ENCODE measurements at regions not wholly inside any gene's neighbourhood (a gene's known extent, or its start where the extent isn't known, plus 50 kb on each side); places are given as distances from the start of the nearest gene placed in this dataset.
"Not testable (repeated sequence)": the region's sequence is repeated elsewhere in the genome, so short reads cannot be mapped to it uniquely, and the experiment has no call there.

DNA sequence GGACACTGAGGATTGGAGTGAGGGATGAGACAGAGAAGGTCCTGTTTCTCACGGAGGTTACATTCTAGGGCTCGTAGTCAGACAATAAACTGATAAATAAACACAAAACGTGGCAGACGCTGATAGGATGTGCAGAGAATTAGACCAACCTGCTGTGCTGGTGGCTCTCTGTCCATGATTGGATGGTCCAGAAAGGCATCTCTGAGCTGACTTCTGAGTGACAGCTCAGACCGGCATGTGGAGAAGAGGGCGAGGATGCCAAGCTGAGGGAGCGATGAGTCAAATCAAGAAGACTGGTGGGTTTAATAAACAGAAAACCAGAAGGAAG, 132.3 kb upstream of the TAF11L2 start:
- DNase-seq (ENCODE audit: low read depth) = peak; percentile 97

DNA sequence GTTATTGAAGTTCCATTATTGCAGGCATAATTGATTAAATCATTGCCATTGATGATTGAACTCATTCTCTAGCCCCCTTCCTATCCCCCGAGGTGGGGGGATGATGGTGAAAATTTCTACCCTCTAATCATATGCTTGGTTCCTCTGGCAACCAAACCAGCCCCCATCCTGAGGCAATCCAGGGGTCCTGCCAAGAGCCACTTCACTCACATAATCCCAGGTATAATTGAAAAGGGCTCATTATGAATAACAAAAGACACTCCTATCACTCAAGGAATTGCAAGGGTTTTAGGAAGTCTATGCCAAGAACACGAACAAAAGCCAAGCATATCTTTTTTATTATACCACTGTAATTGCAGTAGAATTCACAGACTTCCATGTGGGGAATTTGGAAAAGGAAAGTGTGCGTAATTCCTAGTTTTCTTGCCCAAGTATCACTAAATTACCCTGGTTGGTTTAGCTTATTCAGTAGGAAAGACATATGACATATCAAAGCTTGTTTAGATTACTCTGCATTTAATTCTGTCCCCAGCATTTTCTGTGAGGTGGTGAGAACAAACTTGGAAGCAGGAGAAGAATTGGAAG, 130.7 kb upstream of the TAF11L2 start:
- DNase-seq (ENCODE audit: low read depth) = no peak

DNA sequence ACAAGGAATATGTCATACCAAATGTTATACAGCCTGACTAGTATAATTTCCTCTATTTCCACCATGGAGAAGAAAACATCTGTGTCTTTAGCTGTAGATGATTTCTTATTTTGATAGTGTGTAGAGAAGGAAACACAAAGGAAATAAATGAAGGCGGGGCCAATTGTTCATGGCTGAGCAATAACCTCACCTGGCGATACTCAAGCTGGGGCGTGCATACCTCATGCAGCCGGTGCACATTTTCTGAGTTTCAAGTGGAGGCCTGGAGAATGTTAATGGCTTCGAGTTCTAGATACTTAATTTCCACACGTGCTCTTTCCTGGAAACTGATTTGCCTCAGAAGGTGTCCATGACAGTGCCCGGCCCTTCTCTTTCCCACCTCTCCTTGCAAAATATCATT, 127.4 kb upstream of the TAF11L2 start:
- no peak for DNase-seq (ENCODE audit: low read depth)

DNA sequence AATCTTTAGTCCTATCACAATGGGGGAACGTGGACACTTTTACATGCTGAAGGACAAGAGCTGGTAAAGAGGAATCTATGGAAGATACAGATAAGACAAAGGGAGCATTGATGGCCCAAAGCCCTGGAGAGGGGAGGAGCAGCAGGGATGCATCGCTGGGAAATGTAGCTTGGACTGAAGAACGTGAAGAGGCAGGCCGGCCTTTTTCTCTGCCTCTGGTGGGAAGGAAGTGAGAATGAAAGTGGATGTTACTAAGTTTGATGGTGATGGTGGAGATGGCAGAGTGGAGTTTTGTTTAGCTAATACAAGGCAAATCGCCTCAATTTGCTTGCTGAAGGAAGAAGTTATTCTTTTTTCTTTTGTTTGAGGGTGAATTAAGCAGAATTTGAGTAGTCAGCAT, 124.6 kb upstream of the TAF11L2 start:
- DNase-seq (ENCODE audit: low read depth) = no peak

DNA sequence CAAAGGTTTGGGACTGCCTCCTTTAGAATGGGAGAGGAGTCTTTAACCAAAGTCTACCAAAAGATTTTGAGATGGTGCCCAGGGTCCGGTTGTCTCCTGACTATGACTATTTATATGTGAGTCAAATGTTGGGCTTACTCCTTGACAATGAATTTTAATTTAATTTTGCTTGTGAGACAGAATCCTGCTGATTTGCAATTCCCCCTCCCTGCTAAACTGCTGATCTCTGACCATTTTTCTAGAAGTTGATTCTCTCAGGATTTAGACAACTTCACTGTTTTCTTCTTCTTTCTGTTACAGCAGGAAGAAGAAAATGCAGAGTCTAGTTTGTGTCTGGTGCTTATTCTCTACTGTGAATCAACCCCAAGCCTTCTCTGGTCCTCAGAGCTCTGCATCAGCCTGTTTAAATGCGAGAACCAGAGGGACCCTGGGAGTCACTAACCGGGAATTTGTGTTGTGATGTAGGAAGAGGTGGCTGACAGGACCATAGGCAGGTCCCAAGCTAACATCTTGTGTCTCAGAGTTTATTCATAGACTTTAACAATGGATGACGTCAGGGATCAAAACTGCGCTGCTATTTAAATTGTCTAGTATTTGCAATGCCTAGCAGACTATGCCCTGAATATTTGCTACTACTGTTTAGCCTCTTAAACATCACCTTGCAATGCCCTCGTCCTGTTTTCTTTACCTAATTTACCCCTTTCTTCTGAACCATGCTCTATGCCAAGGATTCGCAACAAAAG, 124.0 kb upstream of the TAF11L2 start:
- DNase-seq (ENCODE audit: low read depth) = no peak

DNA sequence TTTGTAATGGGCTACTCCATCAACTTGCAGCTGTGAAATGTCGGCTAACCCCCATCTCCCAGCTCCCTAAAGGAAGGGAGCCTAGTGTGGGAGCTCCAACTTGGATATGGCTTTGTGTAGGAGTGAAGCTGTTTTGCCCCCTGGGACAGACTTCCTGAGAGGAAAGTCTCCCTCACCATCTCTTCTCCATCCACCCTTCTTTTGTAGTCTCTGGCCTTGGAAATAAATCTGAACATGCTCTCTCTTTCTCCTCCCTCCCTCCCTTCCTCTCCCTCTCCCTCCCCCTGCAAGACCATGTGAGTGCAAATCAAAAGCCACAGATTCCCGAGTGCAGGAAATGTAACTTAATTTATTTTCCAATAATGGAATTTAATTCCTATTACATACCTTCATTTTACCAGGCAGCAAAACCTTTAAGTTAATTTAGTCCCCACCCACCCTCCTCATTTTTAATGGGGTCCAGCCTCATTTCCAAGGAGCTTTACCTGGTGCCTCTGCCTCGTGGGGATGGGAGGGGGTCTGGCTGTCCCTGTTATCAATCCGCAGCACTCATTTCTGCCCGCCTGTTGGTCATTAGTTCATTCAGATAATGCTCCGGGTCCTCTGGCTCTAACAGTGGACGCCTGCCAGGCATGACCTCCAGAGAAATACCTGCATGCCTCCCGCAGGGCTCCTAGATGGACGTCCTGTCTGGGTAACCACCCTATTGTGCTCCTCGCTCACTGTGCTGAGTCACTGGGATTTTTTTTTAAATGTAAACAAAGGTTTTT, 122.9 kb upstream of the TAF11L2 start:
- peak; percentile 73 for DNase-seq (ENCODE audit: low read depth)

DNA sequence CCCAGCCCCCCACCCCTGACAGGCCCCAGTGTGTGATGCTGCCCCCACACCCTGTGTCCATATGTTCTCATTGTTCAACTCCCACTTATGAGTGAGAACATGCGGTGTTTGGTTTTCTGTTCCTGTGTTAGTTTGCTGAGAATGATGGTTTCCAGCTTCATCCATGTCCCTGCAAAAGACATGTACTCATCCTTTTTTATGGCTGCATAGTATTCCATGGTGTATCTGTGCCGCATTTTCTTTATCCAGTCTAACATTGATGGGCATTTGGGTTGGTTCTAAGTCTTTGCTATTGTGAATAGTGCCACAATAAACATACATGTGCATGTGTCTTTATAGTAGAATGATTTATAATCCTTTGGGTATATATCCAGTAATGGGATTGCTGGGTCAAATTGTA, 122.1 kb upstream of the TAF11L2 start:
- DNase-seq (ENCODE audit: low read depth) = not testable (repeated sequence)

DNA sequence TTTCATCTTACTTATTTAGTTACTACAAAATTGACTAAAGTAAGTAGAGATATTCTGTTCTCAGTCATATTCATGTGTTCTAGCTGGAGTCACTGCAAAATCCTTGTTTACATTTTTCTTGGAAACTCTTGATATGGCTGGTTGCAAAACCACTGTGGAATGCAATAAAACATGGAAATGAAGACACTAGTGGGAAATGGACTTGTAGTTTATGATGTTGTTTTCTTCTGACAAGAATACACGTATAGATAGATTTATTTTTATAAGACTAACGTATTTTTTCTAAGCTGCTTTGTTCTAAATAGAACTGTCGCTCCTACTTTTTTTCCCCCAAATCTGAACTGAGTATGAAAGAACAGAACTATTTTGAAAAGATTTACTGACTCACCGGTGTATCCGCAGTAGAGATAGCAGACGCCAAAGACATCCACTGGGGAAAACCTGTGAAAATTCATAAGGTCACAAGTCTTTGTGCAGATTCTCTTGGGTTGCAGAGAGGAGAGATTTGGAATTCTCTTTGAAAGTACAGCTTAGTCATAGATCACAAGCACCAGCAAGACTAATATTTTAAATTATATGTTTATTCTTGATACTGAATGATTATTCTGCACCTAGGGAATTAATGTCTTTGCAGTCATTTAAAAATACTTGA, 119.6 kb upstream of the TAF11L2 start:
- peak; percentile 96 for DNase-seq (ENCODE audit: low read depth)

DNA sequence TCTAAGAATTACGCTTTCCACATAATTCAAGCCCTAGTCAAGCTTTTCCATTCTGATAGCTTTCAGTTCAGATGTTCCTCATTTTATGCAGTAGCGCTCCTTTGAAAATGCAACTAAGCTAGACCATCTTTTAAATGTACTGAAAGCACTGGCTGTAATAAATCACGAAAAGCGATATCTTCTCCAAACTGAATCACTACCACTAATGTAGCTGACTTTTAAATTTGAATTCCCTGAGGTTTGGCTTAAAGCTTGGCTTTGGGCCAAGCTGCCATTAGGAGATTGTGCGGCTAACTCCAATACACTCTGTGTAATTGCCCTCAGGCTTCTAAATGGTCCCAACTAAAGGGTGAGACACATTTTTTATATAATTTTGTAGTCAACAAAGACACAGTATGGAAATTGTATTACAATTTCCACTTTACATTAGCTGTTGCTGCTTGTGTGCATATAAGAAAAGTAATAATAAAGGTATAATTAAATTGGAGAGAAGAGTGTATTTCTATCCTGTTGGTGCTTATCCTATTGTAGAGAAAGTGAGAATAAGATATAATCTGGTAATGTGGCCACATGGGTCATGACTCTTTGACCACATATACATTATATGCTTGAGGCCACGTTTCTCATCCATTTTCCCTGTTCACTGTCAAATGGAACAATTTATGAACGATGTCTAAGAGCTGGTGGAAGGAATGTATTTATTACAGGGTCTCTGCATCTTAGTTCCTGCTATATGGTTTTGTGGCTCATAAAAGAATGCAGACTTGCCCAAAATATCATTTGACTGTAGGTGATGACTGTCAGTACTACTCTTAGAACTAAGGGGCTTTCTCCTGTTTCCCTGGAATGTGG, 118.7 kb upstream of the TAF11L2 start:
- DNase-seq (ENCODE audit: low read depth) = peak; percentile 74

DNA sequence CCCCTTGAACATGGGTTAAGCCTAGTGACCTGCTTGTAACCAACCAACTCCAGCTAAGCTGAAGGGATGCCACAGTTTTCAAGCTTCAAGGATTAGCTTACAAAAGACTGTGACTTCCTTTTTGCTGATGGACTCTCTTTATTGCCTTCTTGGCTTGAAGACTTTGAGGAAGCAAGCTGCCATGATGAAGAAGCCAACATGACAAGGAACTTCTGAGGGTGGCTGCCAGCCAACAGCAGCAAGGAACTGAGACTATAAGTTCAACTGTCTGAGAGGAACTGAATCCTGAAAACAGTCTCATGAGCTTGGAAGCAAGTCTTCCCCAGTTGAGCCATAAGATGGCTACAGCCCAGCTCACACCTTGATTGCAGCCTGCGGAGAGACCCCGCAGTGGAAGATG, 116.1 kb upstream of the TAF11L2 start:
- DNase-seq (ENCODE audit: low read depth) = no peak

DNA sequence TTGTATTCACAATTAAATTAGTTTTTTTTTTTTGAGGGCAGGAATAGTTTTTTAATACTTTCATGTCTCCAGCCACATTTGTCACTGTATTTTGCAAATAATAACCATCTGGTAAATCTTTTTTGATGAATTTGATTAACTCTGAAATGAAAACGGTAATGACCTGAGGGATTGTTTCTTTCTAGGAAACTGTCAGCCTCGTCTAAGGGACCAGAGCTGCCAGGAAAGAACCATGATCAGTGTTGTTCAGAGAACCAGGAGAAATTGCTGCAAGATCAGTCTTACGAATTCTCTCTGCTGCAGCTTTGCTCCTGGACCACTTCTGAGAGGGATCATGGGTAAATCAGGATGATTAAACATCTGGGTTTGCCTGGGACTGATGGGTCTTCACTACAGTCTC, 114.5 kb upstream of the TAF11L2 start:
- no peak for DNase-seq (ENCODE audit: low read depth)

DNA sequence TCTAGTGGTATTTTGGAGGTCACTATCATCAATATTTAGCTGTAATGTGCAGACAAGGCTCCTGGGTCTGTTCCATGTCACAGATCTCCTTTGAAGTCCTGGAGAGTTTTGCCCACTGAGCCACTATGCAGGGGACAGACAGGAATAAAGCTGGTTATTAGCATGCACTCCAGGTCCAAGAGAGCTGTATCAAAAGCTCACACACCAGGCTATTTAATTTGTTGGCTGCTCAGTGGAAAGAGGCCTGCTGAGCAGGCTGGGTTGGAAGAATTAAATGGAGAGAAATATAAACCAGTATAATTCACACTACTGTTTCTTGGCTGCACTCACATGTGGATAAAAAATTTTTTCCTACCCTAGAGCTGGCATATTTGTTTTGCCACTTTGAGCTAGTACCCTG, 113.8 kb upstream of the TAF11L2 start:
- DNase-seq (ENCODE audit: low read depth) = no peak

DNA sequence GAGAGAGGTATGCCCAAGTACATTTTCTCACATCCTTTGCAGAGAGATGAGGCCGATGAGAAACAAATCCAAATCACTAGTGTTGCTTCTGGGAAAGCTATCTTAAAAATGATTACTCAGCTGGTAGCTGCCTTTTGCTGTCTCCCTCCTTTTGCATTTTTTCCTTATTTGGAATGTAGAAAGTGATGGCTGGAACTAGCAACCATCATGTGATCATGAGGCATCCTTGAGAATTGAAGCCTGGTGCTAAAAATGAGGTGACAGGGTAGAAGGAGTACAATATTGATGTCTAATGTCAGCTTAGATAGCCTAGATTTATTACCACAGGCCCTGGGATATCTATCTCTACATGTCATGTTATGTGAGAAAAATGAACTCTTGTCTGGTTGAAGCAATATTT, 109.3 kb upstream of the TAF11L2 start:
- DNase-seq (ENCODE audit: low read depth) = no peak

DNA sequence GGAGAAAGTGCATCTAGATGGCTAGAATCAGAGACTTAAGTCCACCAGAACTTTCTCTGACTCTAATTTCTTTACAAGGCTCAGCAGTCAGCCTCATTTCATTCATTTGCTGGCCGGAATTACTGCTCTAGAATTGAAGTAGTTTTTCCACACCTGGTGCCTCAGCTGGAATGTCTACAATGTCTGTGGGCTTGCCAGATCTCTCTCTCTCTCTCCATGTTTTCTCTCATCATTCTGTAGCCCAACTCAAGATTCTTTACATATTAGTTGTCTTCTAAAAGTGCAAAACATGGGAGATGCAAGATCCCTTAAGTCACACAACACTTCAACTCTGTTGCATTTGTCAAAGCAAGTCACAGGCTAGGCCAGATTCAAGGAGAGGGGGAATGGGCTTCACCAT, 103.9 kb upstream of the TAF11L2 start:
- no peak for DNase-seq (ENCODE audit: low read depth)

DNA sequence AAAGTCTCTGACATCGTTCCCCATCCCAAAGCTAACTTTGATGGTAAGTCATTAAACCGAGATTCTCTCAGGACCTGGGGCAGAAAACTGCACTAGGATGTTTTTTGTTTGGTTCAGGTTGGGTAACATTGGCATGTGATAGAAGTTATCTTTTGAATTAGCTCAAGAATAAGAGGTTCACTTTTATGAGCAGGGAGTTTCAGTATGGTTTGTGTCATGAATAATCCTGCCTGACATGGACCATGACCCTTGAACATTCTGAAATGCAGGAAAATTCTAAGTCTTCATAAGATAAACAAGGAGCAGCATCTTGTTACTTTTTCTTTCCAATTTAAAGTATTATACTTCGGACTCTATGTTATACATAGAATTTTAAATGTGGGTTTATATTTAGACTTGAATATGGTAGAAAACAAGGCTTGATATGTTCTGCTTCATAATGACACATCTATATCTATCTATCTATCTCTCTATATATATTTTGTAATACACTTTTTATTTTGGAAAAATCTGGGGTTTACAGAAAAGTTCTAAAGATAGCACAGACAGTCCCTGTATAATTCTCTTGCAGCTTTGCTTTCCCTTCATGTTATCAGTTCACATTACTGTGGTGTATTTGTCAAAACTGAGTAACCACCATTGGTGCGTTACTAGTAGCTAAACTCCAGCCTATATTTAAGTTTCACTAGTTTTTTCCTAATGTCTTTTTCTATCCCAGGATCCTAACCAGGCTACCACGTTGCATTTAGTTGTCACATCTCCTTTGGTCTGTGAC, 102.7 kb upstream of the TAF11L2 start:
- DNase-seq (ENCODE audit: low read depth) = peak; percentile 78

DNA sequence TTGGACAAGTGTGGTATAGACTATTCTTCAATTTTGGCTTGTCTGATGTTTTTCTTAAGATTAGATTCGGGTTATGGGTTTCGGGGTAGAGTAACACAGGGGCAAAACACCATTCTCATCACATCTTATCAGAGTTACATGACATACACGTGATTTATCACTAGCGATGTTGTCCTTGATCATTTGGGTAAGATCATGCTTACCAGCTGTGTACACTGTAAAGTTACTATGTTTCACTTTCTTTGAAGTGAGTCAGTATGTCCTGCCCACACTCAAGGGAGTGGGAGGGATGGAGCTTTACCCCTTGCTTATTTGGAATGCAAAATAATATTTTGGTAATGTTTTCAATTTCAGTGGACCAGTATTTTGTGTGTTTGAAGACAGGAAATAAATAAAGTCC, 101.8 kb upstream of the TAF11L2 start:
- DNase-seq (ENCODE audit: low read depth) = peak; percentile 53

DNA sequence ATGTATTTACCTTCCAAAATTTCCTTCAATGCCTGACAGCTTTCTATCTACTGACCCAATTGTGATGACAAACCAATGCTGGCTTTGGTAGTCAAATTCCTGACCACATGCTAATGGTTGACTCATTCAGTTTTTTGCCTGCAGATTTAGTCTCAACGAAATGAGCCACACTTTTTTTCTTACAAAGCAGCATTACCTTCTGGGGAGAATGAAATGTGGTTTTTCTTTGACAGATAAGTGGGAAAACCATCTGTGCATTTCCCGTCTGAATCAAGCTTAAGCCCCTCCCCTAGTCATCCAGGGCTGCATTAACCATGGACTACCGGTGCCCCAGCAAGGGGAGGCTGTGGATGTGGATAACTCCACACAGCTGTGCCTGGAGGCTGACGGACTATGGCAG, 99.6 kb upstream of the TAF11L2 start:
- peak; percentile 98 for DNase-seq (ENCODE audit: low read depth)

DNA sequence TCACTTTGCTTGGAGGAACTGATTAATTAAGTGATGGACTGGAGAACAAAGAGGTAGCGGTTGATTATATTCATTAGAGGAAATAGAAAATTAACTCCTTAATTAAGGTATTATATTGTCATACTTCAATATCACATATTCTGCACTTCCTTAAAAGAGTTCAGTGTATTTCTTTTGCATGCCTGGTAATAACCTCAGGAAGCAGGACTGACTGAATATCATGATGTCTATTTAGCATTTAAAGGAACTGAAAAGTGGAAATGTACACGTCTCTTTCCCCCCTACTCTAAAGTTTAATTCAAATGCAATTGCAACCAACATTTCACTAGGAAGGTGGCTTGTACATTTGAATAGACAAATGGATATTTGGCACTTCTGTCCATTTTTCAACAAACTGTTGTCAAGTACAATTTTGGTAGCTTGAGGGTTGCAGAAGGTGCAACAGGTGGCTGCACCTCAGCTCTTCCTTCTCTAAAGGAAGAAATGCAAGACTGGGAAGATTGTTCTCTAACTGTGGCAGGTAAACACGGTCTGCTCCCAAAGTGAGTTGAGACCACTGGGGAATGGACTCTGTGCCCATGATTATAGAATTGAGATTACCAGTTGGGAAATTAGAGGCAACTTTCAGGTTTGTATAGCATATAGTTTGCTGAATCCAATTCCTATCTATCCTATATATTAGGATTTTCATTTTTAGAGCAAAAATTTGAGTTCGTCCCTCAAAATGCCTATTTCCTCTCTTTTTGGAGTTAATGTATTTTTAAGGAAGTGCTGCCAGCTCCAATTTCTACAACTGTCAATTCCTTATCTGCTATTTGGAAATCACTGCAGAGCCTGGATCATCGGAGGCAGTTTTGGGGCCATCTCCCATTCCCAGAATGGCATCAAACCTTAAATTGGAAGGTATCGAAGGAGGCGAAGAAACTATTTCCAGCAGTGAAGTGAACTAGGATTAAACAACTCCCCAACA, 98.9 kb upstream of the TAF11L2 start:
- no peak for DNase-seq (ENCODE audit: low read depth)

DNA sequence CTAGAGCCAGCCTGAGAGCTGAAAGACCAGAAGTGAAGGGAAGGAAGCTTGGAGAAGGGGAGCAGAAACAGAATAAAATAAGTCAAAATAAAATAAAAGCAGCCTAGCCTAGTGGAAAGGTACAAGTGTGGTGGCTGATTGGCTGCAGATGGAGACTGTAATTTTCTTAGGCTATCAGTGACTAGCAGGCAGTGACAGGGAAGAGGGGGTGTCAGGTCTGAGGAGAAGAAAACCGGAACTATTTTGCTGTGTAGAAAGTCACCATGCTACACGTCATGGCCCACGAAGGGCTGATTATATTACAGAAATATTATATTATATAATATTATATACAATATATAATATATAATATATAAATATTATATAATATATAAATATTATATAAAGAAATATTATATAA, 98.1 kb upstream of the TAF11L2 start:
- DNase-seq (ENCODE audit: low read depth) = no peak

Measured in amniotic epithelial cell (primary cell).